NAMALWA (cell line): ENCODE measurements at regions not wholly inside any gene's neighbourhood (a gene's known extent, or its start where the extent isn't known, plus 50 kb on each side); places are given as distances from the start of the nearest gene placed in this dataset.

Source experiments
- DNase-seq: peaks from one replicate; pipeline ENCODE4 v3.0.0-alpha.2; 2015; ENCODE audit warnings: low spot score

- no peak for DNase-seq
These were observed 260.5 kb downstream of the DLL1 start for GRCh38 chr6:170030284-170030815.

GRCh38 chr6:170029416-170030283, 261.2 kb downstream of the DLL1 start:
- DNase-seq = no peak

GRCh38 chr6:170028629-170029345, 262.1 kb downstream of the DLL1 start:
- no peak for DNase-seq

GRCh38 chr6:170027647-170028043, 263.2 kb downstream of the DLL1 start:
- no peak for DNase-seq

GRCh38 chr6:170026751-170027646, 263.9 kb downstream of the DLL1 start:
- no peak for DNase-seq

- DNase-seq = no peak
These were observed 264.7 kb downstream of the DLL1 start for GRCh38 chr6:170025935-170026750.

- DNase-seq = no peak
These were observed 265.5 kb downstream of the DLL1 start for GRCh38 chr6:170025341-170025911.

GRCh38 chr6:170024940-170025339, 265.9 kb downstream of the DLL1 start:
- DNase-seq = no peak

- DNase-seq = no peak
These were observed 267.0 kb downstream of the DLL1 start for GRCh38 chr6:170023620-170024521.

- DNase-seq = no peak
These were observed 267.9 kb downstream of the DLL1 start for GRCh38 chr6:170022827-170023619.

- no peak for DNase-seq
These were observed 268.6 kb downstream of the DLL1 start for GRCh38 chr6:170022291-170022722.

- no peak for DNase-seq
These were observed 269.3 kb downstream of the DLL1 start for GRCh38 chr6:170021579-170021978.

GRCh38 chr6:170019818-170020583, 268.6 kb downstream of the ERMARD start:
- no peak for DNase-seq

GRCh38 chr6:170018936-170019817, 267.8 kb downstream of the ERMARD start:
- DNase-seq = no peak

GRCh38 chr6:170018422-170018935, 267.1 kb downstream of the ERMARD start:
- no peak for DNase-seq

GRCh38 chr6:170017603-170018320, 266.3 kb downstream of the ERMARD start:
- DNase-seq = no peak
